ENCODE measurements at regions not wholly inside any gene's neighbourhood (a gene's known extent, or its start where the extent isn't known, plus 50 kb on each side); places are given as distances from the start of the nearest gene placed in this dataset.

DNA sequence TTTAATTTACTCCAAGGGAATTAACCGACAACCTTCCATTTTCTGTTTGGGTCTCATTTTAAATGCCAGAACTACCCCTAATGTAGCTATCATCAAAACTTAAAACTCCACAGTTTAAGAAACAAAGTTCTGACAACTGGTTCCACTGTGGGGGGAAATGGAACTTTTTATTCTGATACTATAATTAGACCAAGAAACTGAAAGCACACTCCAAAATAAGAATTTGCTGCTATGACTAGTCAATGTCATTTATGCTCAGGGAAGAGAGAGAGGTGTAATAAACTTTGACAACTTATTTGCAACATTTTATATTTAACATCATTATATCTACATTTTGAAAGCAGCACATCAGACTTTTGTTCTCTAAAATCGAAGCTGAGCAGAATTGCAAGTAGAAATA lies 169.2 kb downstream of the ANXA2 start:
- TF ChIP-seq, protein P1, sequence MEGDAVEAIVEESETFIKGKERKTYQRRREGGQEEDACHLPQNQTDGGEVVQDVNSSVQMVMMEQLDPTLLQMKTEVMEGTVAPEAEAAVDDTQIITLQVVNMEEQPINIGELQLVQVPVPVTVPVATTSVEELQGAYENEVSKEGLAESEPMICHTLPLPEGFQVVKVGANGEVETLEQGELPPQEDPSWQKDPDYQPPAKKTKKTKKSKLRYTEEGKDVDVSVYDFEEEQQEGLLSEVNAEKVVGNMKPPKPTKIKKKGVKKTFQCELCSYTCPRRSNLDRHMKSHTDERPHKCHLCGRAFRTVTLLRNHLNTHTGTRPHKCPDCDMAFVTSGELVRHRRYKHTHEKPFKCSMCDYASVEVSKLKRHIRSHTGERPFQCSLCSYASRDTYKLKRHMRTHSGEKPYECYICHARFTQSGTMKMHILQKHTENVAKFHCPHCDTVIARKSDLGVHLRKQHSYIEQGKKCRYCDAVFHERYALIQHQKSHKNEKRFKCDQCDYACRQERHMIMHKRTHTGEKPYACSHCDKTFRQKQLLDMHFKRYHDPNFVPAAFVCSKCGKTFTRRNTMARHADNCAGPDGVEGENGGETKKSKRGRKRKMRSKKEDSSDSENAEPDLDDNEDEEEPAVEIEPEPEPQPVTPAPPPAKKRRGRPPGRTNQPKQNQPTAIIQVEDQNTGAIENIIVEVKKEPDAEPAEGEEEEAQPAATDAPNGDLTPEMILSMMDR (IDR thresholded peaks at IDR 0.05): no peak
- H3K9me3 Mint-ChIP-seq (ENCODE audit: unreplicated experiment): no peaks in the 10 kb centered on the region
- H3K4me3 Mint-ChIP-seq (ENCODE audit: unreplicated experiment): no peak overlapping the region
- H3K27ac Mint-ChIP-seq (ENCODE audit: unreplicated experiment): no peak overlapping the region
- no peaks in the 10 kb centered on the region for H3K4me1 Mint-ChIP-seq (ENCODE audit: unreplicated experiment)
- DNase-seq (ENCODE audit: extremely low spot score, unreplicated experiment): no peak
- peaks cover 31% of the 10 kb centered on the region for H3K27me3 Mint-ChIP-seq (ENCODE audit: unreplicated experiment)
- H3K36me3 Mint-ChIP-seq (ENCODE audit: unreplicated experiment): no peaks in the 10 kb centered on the region

DNA sequence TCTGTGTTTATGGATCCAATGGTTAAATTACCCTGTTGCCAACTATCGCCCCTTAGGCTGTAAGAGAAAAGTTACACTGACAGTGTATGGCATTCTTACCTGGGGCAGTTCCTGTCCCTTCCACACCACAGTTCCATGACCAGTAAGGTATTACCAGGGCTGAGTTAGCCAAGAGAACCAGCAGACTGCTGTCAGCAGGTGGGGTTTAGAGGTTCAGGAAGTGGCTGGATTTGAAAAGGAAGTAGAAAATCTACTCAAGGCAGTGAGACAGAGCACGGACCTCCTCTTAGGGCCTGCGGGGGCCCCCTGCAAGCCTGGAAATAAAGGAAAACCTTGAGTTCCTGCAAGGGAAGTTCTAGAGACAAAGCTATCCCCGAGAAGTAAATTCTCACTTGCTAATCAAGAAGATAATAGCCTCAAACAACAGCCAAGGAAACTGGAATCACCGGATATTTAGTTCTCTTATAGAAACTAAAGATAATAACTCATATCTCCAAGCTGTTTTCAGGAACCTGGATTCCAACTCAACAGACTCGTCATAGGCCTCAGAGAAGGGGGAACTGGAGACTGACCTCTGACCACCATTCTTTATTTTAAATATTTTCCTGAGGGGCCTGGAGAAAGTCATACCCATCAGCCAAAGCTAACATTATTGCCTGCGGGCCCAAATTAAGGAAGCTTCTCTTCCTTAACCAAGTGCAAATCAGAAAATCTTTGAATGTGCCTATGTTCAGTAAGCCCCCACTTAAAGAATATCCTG lies 161.7 kb downstream of the ANXA2 start:
- TF ChIP-seq, protein P1 (IDR thresholded peaks at IDR 0.05): no peak
- H3K9me3 Mint-ChIP-seq (ENCODE audit: unreplicated experiment): no peaks in the 10 kb centered on the region

DNA sequence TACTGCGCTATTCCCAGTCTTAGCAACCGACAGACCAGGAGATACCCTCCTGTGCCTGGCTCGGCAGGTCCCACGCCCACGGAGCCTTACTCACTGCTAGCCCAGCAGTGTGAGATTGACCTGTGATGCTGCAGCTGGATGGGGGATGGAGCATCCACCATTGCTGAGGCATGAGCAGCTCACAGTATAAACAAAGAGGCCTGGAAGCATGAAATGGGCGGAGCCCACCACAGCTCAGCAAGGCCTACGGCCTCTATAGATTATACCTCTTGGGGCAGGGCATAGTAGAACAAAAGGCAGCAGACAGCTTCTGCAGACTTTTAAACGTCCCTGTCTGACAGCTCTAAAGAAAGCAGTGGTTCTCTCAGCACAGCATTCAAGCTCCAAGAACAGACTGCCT lies 160.3 kb downstream of the ANXA2 start:
- no peak for DNase-seq (ENCODE audit: extremely low spot score, unreplicated experiment)
- peaks cover 22% of the 10 kb centered on the region for H3K27me3 Mint-ChIP-seq (ENCODE audit: unreplicated experiment)
- no peaks in the 10 kb centered on the region for H3K36me3 Mint-ChIP-seq (ENCODE audit: unreplicated experiment)

More for the DNA sequence above, 161.7 kb downstream of the ANXA2 start:
- Mint-ChIP-seq H3K4me1 (ENCODE audit: unreplicated experiment) (no peaks in the 10 kb centered on the region), H3K36me3 (ENCODE audit: unreplicated experiment) (no peaks in the 10 kb centered on the region), H3K4me3 (ENCODE audit: unreplicated experiment) (no peak overlapping the region), H3K27me3 (ENCODE audit: unreplicated experiment) (peaks cover 24% of the 10 kb centered on the region), H3K27ac (ENCODE audit: unreplicated experiment) (no peak overlapping the region)
- DNase-seq (ENCODE audit: extremely low spot score, unreplicated experiment): no peak

DNA sequence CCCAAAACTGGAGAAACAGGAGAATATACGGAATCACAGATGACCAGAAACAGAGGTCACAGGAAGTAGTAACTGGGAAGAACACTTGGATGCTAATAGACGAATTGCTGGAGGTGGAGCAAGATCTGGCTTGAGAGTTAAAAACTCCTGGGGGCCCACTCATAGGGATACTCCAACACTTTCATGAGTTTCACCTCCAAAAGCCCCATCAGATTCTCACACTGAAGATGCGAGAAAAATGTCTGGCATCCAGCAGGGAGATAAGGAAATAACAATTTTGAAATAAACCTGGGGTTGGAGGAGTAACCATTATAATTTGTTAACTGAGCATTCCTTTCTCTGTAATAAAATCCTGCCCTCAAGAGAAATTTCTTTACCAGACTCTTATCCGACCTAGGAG lies 154.0 kb downstream of the ANXA2 start:
- TF ChIP-seq, protein P1 (IDR thresholded peaks at IDR 0.05): no peak
- Mint-ChIP-seq H3K36me3 (ENCODE audit: unreplicated experiment) (no peaks in the 10 kb centered on the region), H3K4me1 (ENCODE audit: unreplicated experiment) (no peaks in the 10 kb centered on the region), H3K27me3 (ENCODE audit: unreplicated experiment) (peaks cover 45% of the 10 kb centered on the region), H3K9me3 (ENCODE audit: unreplicated experiment) (no peaks in the 10 kb centered on the region), H3K4me3 (ENCODE audit: unreplicated experiment) (no peak overlapping the region), H3K27ac (ENCODE audit: unreplicated experiment) (no peak overlapping the region)
- no peak for DNase-seq (ENCODE audit: extremely low spot score, unreplicated experiment)

More for the DNA sequence above, 160.3 kb downstream of the ANXA2 start:
- no peak overlapping the region for H3K27ac Mint-ChIP-seq (ENCODE audit: unreplicated experiment)
- no peaks in the 10 kb centered on the region for H3K9me3 Mint-ChIP-seq (ENCODE audit: unreplicated experiment)
- TF ChIP-seq, protein P1 (IDR thresholded peaks at IDR 0.05): no peak
- H3K4me3 Mint-ChIP-seq (ENCODE audit: unreplicated experiment): no peak overlapping the region
- no peaks in the 10 kb centered on the region for H3K4me1 Mint-ChIP-seq (ENCODE audit: unreplicated experiment)

DNA sequence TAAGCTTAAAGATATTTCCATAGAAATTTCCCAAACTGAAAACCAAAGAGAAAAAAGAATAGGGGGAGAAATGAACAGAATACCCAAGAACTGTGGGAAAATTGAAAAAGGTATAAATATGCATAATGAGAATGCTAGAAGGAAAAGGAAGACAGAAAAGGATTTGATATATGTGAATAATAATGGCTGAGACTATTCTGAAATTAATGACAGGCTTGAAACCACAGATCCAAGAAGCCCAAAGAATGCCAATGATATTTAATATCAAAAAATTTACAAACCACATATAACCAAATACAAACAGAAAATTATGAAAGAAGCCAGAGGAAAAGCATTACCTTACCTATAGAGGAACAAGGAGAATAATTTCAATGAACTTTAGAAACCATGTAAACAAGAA lies 153.0 kb downstream of the ANXA2 start:
- TF ChIP-seq, protein P1 (IDR thresholded peaks at IDR 0.05): no peak
- H3K9me3 Mint-ChIP-seq (ENCODE audit: unreplicated experiment): no peaks in the 10 kb centered on the region
- no peaks in the 10 kb centered on the region for H3K36me3 Mint-ChIP-seq (ENCODE audit: unreplicated experiment)
- H3K27me3 Mint-ChIP-seq (ENCODE audit: unreplicated experiment): peaks cover 43% of the 10 kb centered on the region
- no peak for DNase-seq (ENCODE audit: extremely low spot score, unreplicated experiment)
- H3K27ac Mint-ChIP-seq (ENCODE audit: unreplicated experiment): no peak overlapping the region
- H3K4me1 Mint-ChIP-seq (ENCODE audit: unreplicated experiment): no peaks in the 10 kb centered on the region
- no peak overlapping the region for H3K4me3 Mint-ChIP-seq (ENCODE audit: unreplicated experiment)

Measured in osteocyte (in vitro differentiated cells).